Endometrium (tissue), 2 donors: ENCODE measurements at regions not wholly inside any gene's neighbourhood (a gene's known extent, or its start where the extent isn't known, plus 50 kb on each side); places are given as distances from the start of the nearest gene placed in this dataset.
"Not testable (repeated sequence)": the region's sequence is repeated elsewhere in the genome, so short reads cannot be mapped to it uniquely, and the experiment has no call there.

ENCODE experiments used
- FAIRE-seq: peaks from 2 replicates; lab custom pipeline; 2012; peaks lifted over from hg19 to GRCh38; lab: Jason Lieb, UNC
- donor health status: control.
- donor health status: control.

- no peak for FAIRE-seq
Measured at GRCh38 chr3:28951772-28952556, 328.9 kb upstream of the RBMS3 start.

- no peak for FAIRE-seq
Measured at GRCh38 chr3:28958656-28959055, 322.2 kb upstream of the RBMS3 start.

- no peak for FAIRE-seq
Measured at GRCh38 chr3:28971156-28971555, 309.7 kb upstream of the RBMS3 start.

GRCh38 chr3:28972921-28973320 is 307.9 kb upstream of the RBMS3 start:
- FAIRE-seq, result no peak

- FAIRE-seq, result no peak
Measured at GRCh38 chr3:28973609-28974008, 307.3 kb upstream of the RBMS3 start.

GRCh38 chr3:28978092-28978491 is 302.8 kb upstream of the RBMS3 start:
- FAIRE-seq, result no peak

- FAIRE-seq, result no peak
Measured at GRCh38 chr3:28980131-28980530, 300.7 kb upstream of the RBMS3 start.

GRCh38 chr3:28980631-28981030 is 300.2 kb upstream of the RBMS3 start:
- FAIRE-seq, result no peak

GRCh38 chr3:28982906-28983305 is 298.0 kb upstream of the RBMS3 start:
- no peak for FAIRE-seq

GRCh38 chr3:28986922-28987321 is 293.9 kb upstream of the RBMS3 start:
- FAIRE-seq, result no peak

- FAIRE-seq, result no peak
Measured at GRCh38 chr3:28989646-28990089, 291.2 kb upstream of the RBMS3 start.

GRCh38 chr3:28994161-28994905 is 286.5 kb upstream of the RBMS3 start:
- FAIRE-seq, result no peak

GRCh38 chr3:29004885-29005599 is 275.8 kb upstream of the RBMS3 start:
- no peak for FAIRE-seq

- FAIRE-seq, result no peak
Measured at GRCh38 chr3:29005862-29006261, 275.0 kb upstream of the RBMS3 start.

- FAIRE-seq, result no peak
Measured at GRCh38 chr3:29011441-29011840, 269.4 kb upstream of the RBMS3 start.

GRCh38 chr3:29011966-29012365 is 268.9 kb upstream of the RBMS3 start:
- no peak for FAIRE-seq

- FAIRE-seq, result no peak
Measured at GRCh38 chr3:29022976-29023375, 257.9 kb upstream of the RBMS3 start.

- no peak for FAIRE-seq
Measured at GRCh38 chr3:29026286-29026685, 254.6 kb upstream of the RBMS3 start.

- no peak for FAIRE-seq
Measured at GRCh38 chr3:29026959-29027358, 253.9 kb upstream of the RBMS3 start.

GRCh38 chr3:29031175-29031574 is 249.7 kb upstream of the RBMS3 start:
- not testable (repeated sequence) for FAIRE-seq

GRCh38 chr3:29033511-29033910 is 247.4 kb upstream of the RBMS3 start:
- no peak for FAIRE-seq

GRCh38 chr3:29050155-29050554 is 230.7 kb upstream of the RBMS3 start:
- FAIRE-seq, result no peak

GRCh38 chr3:29057326-29057725 is 223.5 kb upstream of the RBMS3 start:
- FAIRE-seq, result no peak
